SK-N-SH (cell line): ENCODE measurements at regions not wholly inside any gene's neighbourhood (a gene's known extent, or its start where the extent isn't known, plus 50 kb on each side); places are given as distances from the start of the nearest gene placed in this dataset.

Source experiments
- CTCF ChIP-seq: fragments of 200-600 bp; sonication (generic); IDR thresholded peaks from 2 replicates; pipeline ENCODE4 v1.6.1; 2017; ENCODE audit warnings: antibody characterized with exemption, mild to moderate bottlenecking, moderate library complexity
- POLR2AphosphoS5 ChIP-seq: IDR thresholded peaks from 2 replicates; pipeline ENCODE4 v1.6.1; 2012; ENCODE audit warnings: low read depth, low read length

- TF ChIP-seq CTCF (no peak), POLR2AphosphoS5 (no peak)
These were observed 91.9 kb upstream of the EYA2 start for GRCh38 chr20:46802722-46803121.
